Esophagus muscularis mucosa (tissue), 4 donors: ENCODE measurements at regions not wholly inside any gene's neighbourhood (a gene's known extent, or its start where the extent isn't known, plus 50 kb on each side); places are given as distances from the start of the nearest gene placed in this dataset.

Source experiments
- DNase-seq: peaks from one replicate; pipeline ENCODE4 v3.0.0-alpha.2; 2017; ENCODE audit errors: extremely low spot score
- H3K27ac ChIP-seq, 4 donors: fragments of 200-600 bp; sonication (generic); replicated peaks in 1 of 4; 1 replicate in 3 of 4; 2 replicates in 1 of 4; pipeline ENCODE4 v1.5.1; 2016 to 2019; ENCODE audit warnings: mild to moderate bottlenecking in 1 of 4
- H3K27me3 ChIP-seq, 4 donors: fragments of 200-600 bp; sonication (generic); one replicate each; pipeline versions ENCODE4 v1.5.1 to v1.6.0; 2016 to 2019
- H3K36me3 ChIP-seq, 4 donors: fragments of 200-600 bp; sonication (generic); one replicate each; pipeline ENCODE4 v1.5.1; 2016 to 2019
- H3K4me1 ChIP-seq, 4 donors: fragments of 200-600 bp; sonication (generic); one replicate each; pipeline ENCODE4 v1.5.1; 2016 to 2019
- H3K4me3 ChIP-seq, 4 donors: fragments of 200-600 bp; sonication (generic); 1 replicate in 2 of 4; 2 replicates in 2 of 4; pipeline ENCODE4 v1.5.1; 2016 to 2019; ENCODE audit warnings: mild to moderate bottlenecking in 4 of 4, moderate library complexity in 1 of 4
- H3K9me3 ChIP-seq, 4 donors: fragments of 200-600 bp; sonication (generic); 1 replicate in 3 of 4; 2 replicates in 1 of 4; pipeline ENCODE4 v1.5.1; 2016 to 2019
- CTCF ChIP-seq, 3 experiments: fragments of 200-600 bp in 2 of 3; fragments of 450-650 bp in 1 of 3; sonication (generic) in 2 of 3; IDR thresholded peaks; one replicate each; pipeline ENCODE4 v1.5.1; 2017 to 2019; ENCODE audit warnings: antibody characterized with exemption in 3 of 3, mild to moderate bottlenecking in 2 of 3, moderate library complexity in 1 of 3
- EP300 ChIP-seq: sonication (generic); formaldehyde crosslinking; IDR thresholded peaks from one replicate; pipeline ENCODE4 v1.6.1; 2017; ENCODE audit warnings: antibody characterized with exemption
- POLR2A ChIP-seq: fragments of 450-650 bp; IDR thresholded peaks from one replicate; pipeline ENCODE4 v1.6.1; 2017; ENCODE audit warnings: antibody characterized with exemption, moderate library complexity, mild to moderate bottlenecking, low read depth
- POLR2AphosphoS5 ChIP-seq, 2 donors: sonication (generic); formaldehyde crosslinking; IDR thresholded peaks; one replicate each; pipeline ENCODE4 v1.6.1; 2017; ENCODE audit warnings: antibody characterized with exemption in 2 of 2
- WGBS: methylation state at CpG from one replicate; pipeline ENCODE4 v1.1.5; 2018; 5-methylcytosine and 5-hydroxymethylcytosine counted together
- intact Hi-C: fragments of 100-400 bp; cut with DNase I; formaldehyde crosslinking; loops from one replicate; pipeline ENCODE4 v1.15.1; 2023

GRCh38 chr2:66382091-66382490, 52.8 kb upstream of the MEIS1 start:
- H3K9me3 ChIP-seq, result no peaks in the 10 kb centered on the region
- H3K27me3 ChIP-seq, result no peaks in the 10 kb centered on the region
- H3K36me3 ChIP-seq, result no peaks in the 10 kb centered on the region
- no peak overlapping the region for H3K27ac ChIP-seq
- no peak for TF ChIP-seq POLR2AphosphoS5 (IDR thresholded peaks at IDR 0.05)
- TF ChIP-seq CTCF (IDR thresholded peaks at IDR 0.05), result no peak
- TF ChIP-seq POLR2A, result no peak
- TF ChIP-seq EP300, result no peak
- H3K4me3 ChIP-seq, result no peak overlapping the region
- no peak for DNase-seq
- no peaks in the 10 kb centered on the region for H3K4me1 ChIP-seq
- WGBS, result 75% methylated on average over 1 of the region's 1 CpG
- intact Hi-C loops, result no loop called here

- intact Hi-C loops, result no loop called here
- Histone ChIP-seq H3K27ac (no peak overlapping the region), H3K4me1 (no peaks in the 10 kb centered on the region), H3K9me3 (no peaks in the 10 kb centered on the region), H3K4me3 (no peak overlapping the region), H3K36me3 (no peaks in the 10 kb centered on the region), H3K27me3 (no peaks in the 10 kb centered on the region)
- no peak for DNase-seq
- TF ChIP-seq EP300 (no peak), POLR2A (no peak), CTCF (IDR thresholded peaks at IDR 0.05) (no peak), POLR2AphosphoS5 (IDR thresholded peaks at IDR 0.05) (no peak)
Measured at GRCh38 chr2:66379473-66379872, 55.5 kb upstream of the MEIS1 start.

- TF ChIP-seq POLR2A (no peak), POLR2AphosphoS5 (IDR thresholded peaks at IDR 0.05) (no peak), CTCF (IDR thresholded peaks at IDR 0.05) (no peak), EP300 (no peak)
- 78% methylated on average over 6 of the region's 6 CpGs for WGBS
- no peaks in the 10 kb centered on the region for H3K4me1 ChIP-seq
- intact Hi-C loops, result no loop called here
- no peaks in the 10 kb centered on the region for H3K27me3 ChIP-seq
- H3K9me3 ChIP-seq, result no peaks in the 10 kb centered on the region
- H3K27ac ChIP-seq, result no peak overlapping the region
- H3K36me3 ChIP-seq, result no peaks in the 10 kb centered on the region
- H3K4me3 ChIP-seq, result no peak overlapping the region
- no peak for DNase-seq
Measured at GRCh38 chr2:66377832-66378231, 57.1 kb upstream of the MEIS1 start.

- no peaks in the 10 kb centered on the region for H3K36me3 ChIP-seq
- DNase-seq, result no peak
- no peaks in the 10 kb centered on the region for H3K9me3 ChIP-seq
- H3K4me3 ChIP-seq, result no peak overlapping the region
- H3K27me3 ChIP-seq, result no peaks in the 10 kb centered on the region
- H3K4me1 ChIP-seq, result no peaks in the 10 kb centered on the region
- intact Hi-C loops, result no loop called here
- TF ChIP-seq CTCF (IDR thresholded peaks at IDR 0.05), result no peak
- TF ChIP-seq EP300, result no peak
- no peak for TF ChIP-seq POLR2A
- TF ChIP-seq POLR2AphosphoS5 (IDR thresholded peaks at IDR 0.05), result no peak
- WGBS, result 82% methylated on average over 2 of the region's 2 CpGs
- H3K27ac ChIP-seq, result no peak overlapping the region
Measured at GRCh38 chr2:66370824-66371223, 64.1 kb upstream of the MEIS1 start.

GRCh38 chr2:66366619-66367018, 68.3 kb upstream of the MEIS1 start:
- H3K27ac ChIP-seq, result no peak overlapping the region
- 88% methylated on average over 2 of the region's 2 CpGs for WGBS
- intact Hi-C loops, result no loop called here

More at GRCh38 chr2:66366619-66367018, 68.3 kb upstream of the MEIS1 start:
- peaks cover 0 to 13% (median 6%) of the 10 kb centered on the region in 4 donors for H3K4me1 ChIP-seq
- no peaks in the 10 kb centered on the region for H3K27me3 ChIP-seq
- no peaks in the 10 kb centered on the region for H3K9me3 ChIP-seq
- no peak for TF ChIP-seq CTCF (IDR thresholded peaks at IDR 0.05)
- no peak for TF ChIP-seq POLR2A
- TF ChIP-seq POLR2AphosphoS5 (IDR thresholded peaks at IDR 0.05), result no peak
- TF ChIP-seq EP300, result no peak
- H3K4me3 ChIP-seq, result no peak overlapping the region
- no peaks in the 10 kb centered on the region for H3K36me3 ChIP-seq
- no peak for DNase-seq
